ENCODE measurements at regions not wholly inside any gene's neighbourhood (a gene's known extent, or its start where the extent isn't known, plus 50 kb on each side); places are given as distances from the start of the nearest gene placed in this dataset.

- H3K4me3 Mint-ChIP-seq = no peak overlapping the region
- TF ChIP-seq CTCF (conservative IDR thresholded peaks at IDR 0.05) = no peak
- DNase-seq (ENCODE audit: extremely low spot score, unreplicated experiment) = no peak
- H3K36me3 Mint-ChIP-seq = no peaks in the 10 kb centered on the region
- H3K27ac Mint-ChIP-seq = no peak overlapping the region
- no peaks in the 10 kb centered on the region for H3K4me1 Mint-ChIP-seq (ENCODE audit: unreplicated experiment)
- no peaks in the 10 kb centered on the region for H3K27me3 Mint-ChIP-seq
- no peaks in the 10 kb centered on the region for H3K9me3 Mint-ChIP-seq
These were observed 99.9 kb downstream of the ELOVL4 start for GRCh38 chr6:79847426-79847825.

- Mint-ChIP-seq H3K9me3 (no peaks in the 10 kb centered on the region), H3K36me3 (no peaks in the 10 kb centered on the region), H3K4me1 (ENCODE audit: unreplicated experiment) (no peaks in the 10 kb centered on the region)
These were observed 104.8 kb downstream of the ELOVL4 start for GRCh38 chr6:79842376-79843040.

GRCh38 chr6:79841577-79842375 lies 105.6 kb downstream of the ELOVL4 start:
- Mint-ChIP-seq H3K27ac (no peak overlapping the region), H3K9me3 (no peaks in the 10 kb centered on the region), H3K27me3 (peaks cover 2% of the 10 kb centered on the region), H3K4me3 (no peak overlapping the region), H3K36me3 (no peaks in the 10 kb centered on the region), H3K4me1 (ENCODE audit: unreplicated experiment) (no peaks in the 10 kb centered on the region)
- TF ChIP-seq CTCF (conservative IDR thresholded peaks at IDR 0.05) = no peak
- no peak for DNase-seq (ENCODE audit: extremely low spot score, unreplicated experiment)

More at GRCh38 chr6:79842376-79843040, 104.8 kb downstream of the ELOVL4 start:
- no peak overlapping the region for H3K27ac Mint-ChIP-seq
- no peak for TF ChIP-seq CTCF (conservative IDR thresholded peaks at IDR 0.05)
- no peak for DNase-seq (ENCODE audit: extremely low spot score, unreplicated experiment)
- H3K4me3 Mint-ChIP-seq = no peak overlapping the region
- H3K27me3 Mint-ChIP-seq = peaks cover 2% of the 10 kb centered on the region

GRCh38 chr6:79838851-79839250 lies 108.5 kb downstream of the ELOVL4 start:
- Mint-ChIP-seq H3K27ac (no peak overlapping the region), H3K9me3 (no peaks in the 10 kb centered on the region), H3K27me3 (peaks cover 5% of the 10 kb centered on the region), H3K4me1 (ENCODE audit: unreplicated experiment) (no peaks in the 10 kb centered on the region), H3K4me3 (no peak overlapping the region), H3K36me3 (no peaks in the 10 kb centered on the region)
- TF ChIP-seq CTCF (conservative IDR thresholded peaks at IDR 0.05) = no peak
- DNase-seq (ENCODE audit: extremely low spot score, unreplicated experiment) = no peak

GRCh38 chr6:79833964-79834284 lies 113.4 kb downstream of the ELOVL4 start:
- no peaks in the 10 kb centered on the region for H3K36me3 Mint-ChIP-seq
- H3K27me3 Mint-ChIP-seq = peaks cover 3% of the 10 kb centered on the region
- no peak overlapping the region for H3K4me3 Mint-ChIP-seq
- H3K9me3 Mint-ChIP-seq = no peaks in the 10 kb centered on the region
- no peak overlapping the region for H3K27ac Mint-ChIP-seq
- DNase-seq (ENCODE audit: extremely low spot score, unreplicated experiment) = no peak
- TF ChIP-seq CTCF (conservative IDR thresholded peaks at IDR 0.05) = no peak
- no peaks in the 10 kb centered on the region for H3K4me1 Mint-ChIP-seq (ENCODE audit: unreplicated experiment)

All from type B pancreatic cell (in vitro differentiated cells).